ENCODE measurements at regions not wholly inside any gene's neighbourhood (a gene's known extent, or its start where the extent isn't known, plus 50 kb on each side); places are given as distances from the start of the nearest gene placed in this dataset.

DNA sequence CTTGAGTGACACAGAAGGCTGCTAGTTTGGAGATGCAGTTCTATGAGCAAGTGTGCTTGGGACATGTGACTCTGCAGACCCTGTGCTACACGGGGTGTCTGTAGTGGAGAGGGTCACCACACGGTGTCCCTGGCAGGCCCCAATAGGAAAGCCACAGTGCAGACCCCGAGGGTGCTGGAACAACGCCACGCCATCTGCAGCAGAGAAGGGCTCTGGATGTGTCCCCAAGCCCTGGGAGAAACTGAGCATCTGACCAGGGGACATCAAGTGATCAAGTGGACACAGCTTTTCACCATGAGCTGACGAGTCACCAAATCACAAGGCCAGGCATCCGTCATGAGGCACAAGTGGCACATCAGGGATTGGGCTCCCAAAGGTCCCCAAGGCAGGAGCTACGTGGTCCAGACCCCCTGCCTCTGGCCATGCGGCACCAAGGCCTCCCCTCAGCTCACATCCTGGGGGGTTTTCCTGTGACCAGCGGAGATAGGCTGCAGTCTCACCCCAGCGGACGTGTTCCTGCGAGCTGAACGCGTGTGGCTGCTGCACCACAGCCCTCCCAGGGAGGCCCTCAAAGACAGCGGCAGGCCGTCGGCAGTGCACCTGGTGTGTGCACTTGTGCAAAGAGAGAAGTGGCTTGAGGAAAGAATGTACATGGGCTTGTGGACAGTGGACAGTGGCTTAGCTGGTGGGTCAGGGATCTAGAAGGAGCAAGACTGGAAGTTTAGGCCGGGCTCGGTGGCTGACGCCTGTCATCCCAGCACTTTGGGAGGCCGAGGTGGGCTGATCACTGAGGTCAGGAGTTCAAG, 96.7 kb downstream of the RPS6KA4 start:
- peak in 1 of 2 donors; percentile 70 for DNase-seq
- 90 to 91% methylated on average over 22 of the region's 22 CpGs for WGBS, 2 donors
- H3K9me3 ChIP-seq (ENCODE audit: control insufficient read depth, low read length): no peaks in the 10 kb centered on the region
- ATAC-seq (ENCODE audit: low FRiP score): no peak
- H3K27me3 ChIP-seq (ENCODE audit: control insufficient read depth in 1 of 2, insufficient read depth in 2 of 2, low read length in 1 of 2): no peaks in the 10 kb centered on the region
- H3K36me3 ChIP-seq (ENCODE audit: control insufficient read depth in 1 of 2, insufficient read depth in 2 of 2, low read length in 1 of 2): no peaks in the 10 kb centered on the region
- no peak overlapping the region for H3K27ac ChIP-seq (ENCODE audit: low read depth in 1 of 2, low read length in 2 of 2)
- H3K4me3 ChIP-seq (ENCODE audit: low read length in 2 of 2): no peak overlapping the region
- intact Hi-C loops (cut with DNase I): no loop called here
- no peaks in the 10 kb centered on the region for H3K4me1 ChIP-seq (ENCODE audit: control insufficient read depth in 1 of 2, insufficient read depth in 2 of 2, low read length in 2 of 2)

DNA sequence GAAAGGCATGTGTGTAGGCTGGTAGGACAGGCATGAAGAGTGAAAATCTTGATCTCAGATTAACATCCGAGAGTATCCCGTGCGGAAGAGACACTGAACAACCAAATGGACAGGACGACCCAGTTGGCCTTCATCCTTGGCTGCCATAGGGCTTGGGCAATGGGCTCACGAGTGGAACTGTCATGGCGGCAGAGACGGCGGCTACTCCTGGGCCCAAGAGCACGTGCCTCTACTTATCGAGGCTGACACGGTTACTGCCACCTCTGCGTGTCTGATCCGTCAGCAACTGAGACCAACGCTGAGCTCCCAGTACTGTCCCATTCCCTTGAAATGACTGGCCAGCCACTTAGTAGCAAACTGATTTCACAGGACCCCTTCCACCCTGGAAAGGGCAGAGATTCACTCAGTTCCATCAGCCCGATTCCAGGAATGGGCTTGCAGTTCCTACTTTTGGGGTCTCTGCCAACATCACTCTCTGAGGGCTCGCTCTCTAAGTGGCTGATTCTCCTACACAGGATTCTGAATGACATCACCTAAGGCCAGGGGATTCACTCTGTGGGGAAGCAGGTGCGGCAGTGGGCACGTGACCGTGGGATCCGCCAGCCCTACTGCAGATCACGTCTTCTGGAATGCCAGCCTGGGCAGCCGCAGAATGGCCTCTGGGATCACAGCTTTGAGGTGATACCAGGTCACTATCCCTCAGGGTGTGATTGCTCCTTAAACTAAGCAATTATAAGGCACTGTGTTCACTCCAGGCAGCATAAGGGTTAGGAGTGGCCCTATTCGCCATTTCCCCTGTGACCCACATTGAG, 97.8 kb downstream of the RPS6KA4 start:
- Histone ChIP-seq H3K4me1 (ENCODE audit: control insufficient read depth in 1 of 2, insufficient read depth in 2 of 2, low read length in 2 of 2) (no peaks in the 10 kb centered on the region), H3K9me3 (ENCODE audit: control insufficient read depth, low read length) (no peaks in the 10 kb centered on the region), H3K36me3 (ENCODE audit: control insufficient read depth in 1 of 2, insufficient read depth in 2 of 2, low read length in 1 of 2) (no peaks in the 10 kb centered on the region), H3K4me3 (ENCODE audit: low read length in 2 of 2) (no peak overlapping the region), H3K27ac (ENCODE audit: low read depth in 1 of 2, low read length in 2 of 2) (no peak overlapping the region), H3K27me3 (ENCODE audit: control insufficient read depth in 1 of 2, insufficient read depth in 2 of 2, low read length in 1 of 2) (no peaks in the 10 kb centered on the region)
- DNase-seq (peak in 1 of 2 donors; percentile 57), ATAC-seq (ENCODE audit: low FRiP score) (no peak)
- intact Hi-C loops (cut with DNase I): no loop called here
- WGBS, 2 donors: 94% methylated on average over 23 of the region's 23 CpGs

DNA sequence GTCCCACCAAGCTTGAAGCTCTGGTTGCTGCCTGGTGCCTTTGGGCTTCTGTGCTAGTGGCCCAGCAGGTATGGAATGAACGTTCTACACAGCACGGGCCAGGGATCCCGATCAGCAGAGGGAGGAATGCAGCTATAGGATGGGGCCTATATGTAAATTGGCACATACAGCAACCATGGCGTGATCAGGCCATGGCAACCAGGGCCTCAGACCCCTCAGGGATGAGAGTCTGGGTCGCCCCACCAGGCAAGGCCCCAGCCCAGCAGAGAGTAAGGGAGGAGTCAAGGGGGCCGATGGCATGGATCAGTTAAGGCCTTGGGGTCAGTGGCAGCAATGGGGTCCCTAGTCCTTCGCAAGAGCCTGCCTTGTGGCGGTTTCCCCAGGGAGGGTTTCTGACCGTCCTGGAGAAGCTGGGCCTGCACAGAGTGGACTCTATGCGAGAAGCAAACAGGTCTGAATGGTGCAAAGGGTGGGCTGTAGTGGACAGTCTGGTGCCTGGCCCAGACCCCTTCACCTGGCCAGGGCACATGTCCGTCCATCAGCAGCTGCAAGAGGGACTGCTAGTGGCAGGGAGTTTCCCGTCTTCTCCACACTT, 98.2 kb upstream of the SLC22A11 start:
- no peaks in the 10 kb centered on the region for H3K36me3 ChIP-seq (ENCODE audit: control insufficient read depth in 1 of 2, insufficient read depth in 2 of 2, low read length in 1 of 2)
- WGBS, 2 donors: 89 to 90% methylated on average over 12 of the region's 12 CpGs
- H3K4me3 ChIP-seq (ENCODE audit: low read length in 2 of 2): no peak overlapping the region
- intact Hi-C loops (cut with DNase I): no loop called here
- DNase-seq: peak in 1 of 2 donors; percentile 55
- no peaks in the 10 kb centered on the region for H3K4me1 ChIP-seq (ENCODE audit: control insufficient read depth in 1 of 2, insufficient read depth in 2 of 2, low read length in 2 of 2)
- no peaks in the 10 kb centered on the region for H3K9me3 ChIP-seq (ENCODE audit: control insufficient read depth, low read length)
- no peak overlapping the region for H3K27ac ChIP-seq (ENCODE audit: low read depth in 1 of 2, low read length in 2 of 2)
- ATAC-seq (ENCODE audit: low FRiP score): no peak
- H3K27me3 ChIP-seq (ENCODE audit: control insufficient read depth in 1 of 2, insufficient read depth in 2 of 2, low read length in 1 of 2): no peaks in the 10 kb centered on the region

DNA sequence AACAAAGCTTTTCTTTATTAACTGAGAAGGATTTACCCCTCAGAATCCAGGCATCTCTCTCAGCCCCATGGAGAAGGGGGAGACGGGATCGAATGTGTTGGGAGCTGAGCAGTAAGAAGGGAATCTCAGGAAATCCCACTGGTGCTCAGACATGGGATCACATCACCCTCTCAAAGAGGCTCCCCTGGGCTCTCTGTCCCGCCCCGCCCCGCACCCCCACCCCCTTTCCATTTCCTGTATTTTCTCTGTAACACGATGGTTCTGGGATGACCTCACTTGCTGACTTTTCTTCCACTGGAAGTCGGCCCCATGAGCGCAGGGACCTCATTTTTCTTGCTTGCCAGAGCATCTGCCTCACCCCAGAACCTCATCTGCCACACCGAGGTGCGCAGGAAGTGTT, 96.7 kb upstream of the SLC22A11 start:
- no peak overlapping the region for H3K4me3 ChIP-seq (ENCODE audit: low read length in 2 of 2)
- ATAC-seq (ENCODE audit: low FRiP score): no peak
- peak in 1 of 2 donors; percentile 32 for DNase-seq
- H3K27me3 ChIP-seq (ENCODE audit: control insufficient read depth in 1 of 2, insufficient read depth in 2 of 2, low read length in 1 of 2): no peaks in the 10 kb centered on the region
- no peaks in the 10 kb centered on the region for H3K9me3 ChIP-seq (ENCODE audit: control insufficient read depth, low read length)
- WGBS, 2 donors: 27 to 29% methylated on average over 10 of the region's 10 CpGs
- no peak overlapping the region for H3K27ac ChIP-seq (ENCODE audit: low read depth in 1 of 2, low read length in 2 of 2)
- intact Hi-C loops (cut with DNase I): no loop called here
- H3K36me3 ChIP-seq (ENCODE audit: control insufficient read depth in 1 of 2, insufficient read depth in 2 of 2, low read length in 1 of 2): no peaks in the 10 kb centered on the region
- H3K4me1 ChIP-seq (ENCODE audit: control insufficient read depth in 1 of 2, insufficient read depth in 2 of 2, low read length in 2 of 2): no peaks in the 10 kb centered on the region

DNA sequence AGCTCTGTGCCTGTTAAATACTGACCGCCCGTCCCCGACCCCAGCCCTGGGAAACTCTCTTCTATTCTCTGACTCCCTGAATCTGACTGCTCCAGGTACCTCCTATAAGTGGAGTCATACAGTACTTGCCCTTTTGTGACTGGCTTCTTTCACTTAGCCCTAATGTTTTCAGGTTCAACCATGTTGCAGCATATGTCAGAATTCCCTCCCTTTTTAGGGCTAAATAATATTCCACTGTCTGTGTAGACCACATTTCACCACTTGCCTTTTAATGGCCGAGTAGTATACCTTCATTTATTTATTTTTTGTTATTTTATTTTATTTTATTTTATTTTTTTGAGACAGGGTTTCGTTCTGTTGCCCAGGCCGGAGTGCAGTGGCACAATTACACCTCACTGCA, 96.1 kb upstream of the SLC22A11 start:
- H3K27ac ChIP-seq (ENCODE audit: low read depth in 1 of 2, low read length in 2 of 2): no peak overlapping the region
- peak in 1 of 2 donors; percentile 46 for DNase-seq
- no peak for ATAC-seq (ENCODE audit: low FRiP score)
- 96 to 97% methylated on average over 6 of the region's 6 CpGs for WGBS, 2 donors
- intact Hi-C loops (cut with DNase I): no loop called here
- H3K36me3 ChIP-seq (ENCODE audit: control insufficient read depth in 1 of 2, insufficient read depth in 2 of 2, low read length in 1 of 2): no peaks in the 10 kb centered on the region
- H3K9me3 ChIP-seq (ENCODE audit: control insufficient read depth, low read length): no peaks in the 10 kb centered on the region
- no peaks in the 10 kb centered on the region for H3K4me1 ChIP-seq (ENCODE audit: control insufficient read depth in 1 of 2, insufficient read depth in 2 of 2, low read length in 2 of 2)
- no peak overlapping the region for H3K4me3 ChIP-seq (ENCODE audit: low read length in 2 of 2)
- H3K27me3 ChIP-seq (ENCODE audit: control insufficient read depth in 1 of 2, insufficient read depth in 2 of 2, low read length in 1 of 2): no peaks in the 10 kb centered on the region

DNA sequence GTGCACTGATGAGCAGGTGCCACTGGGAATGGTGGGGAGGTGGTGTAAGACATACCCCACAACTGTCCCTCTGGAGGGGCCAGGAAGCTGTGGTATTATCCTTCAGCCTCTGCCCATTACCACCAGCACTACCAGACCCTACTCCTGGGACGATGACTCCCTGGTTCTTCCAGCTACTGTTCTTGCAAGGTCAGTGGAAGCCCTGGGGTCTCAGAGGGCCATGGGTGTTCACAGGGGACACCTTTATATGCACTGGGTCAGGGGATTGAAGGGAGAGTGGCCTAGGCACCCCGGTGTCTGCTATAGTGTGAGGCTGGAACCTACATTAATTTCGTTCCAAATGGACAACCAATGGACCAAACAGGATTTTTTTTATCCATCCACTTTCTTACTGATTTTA, 94.7 kb upstream of the SLC22A11 start:
- WGBS, 2 donors: 89 to 91% methylated on average over 3 of the region's 3 CpGs
- H3K36me3 ChIP-seq (ENCODE audit: control insufficient read depth in 1 of 2, insufficient read depth in 2 of 2, low read length in 1 of 2): no peaks in the 10 kb centered on the region
- no peaks in the 10 kb centered on the region for H3K4me1 ChIP-seq (ENCODE audit: control insufficient read depth in 1 of 2, insufficient read depth in 2 of 2, low read length in 2 of 2)
- H3K27me3 ChIP-seq (ENCODE audit: control insufficient read depth in 1 of 2, insufficient read depth in 2 of 2, low read length in 1 of 2): no peaks in the 10 kb centered on the region
- ATAC-seq (ENCODE audit: low FRiP score) (no peak), DNase-seq (no peak)
- intact Hi-C loops (cut with DNase I): no loop called here
- H3K4me3 ChIP-seq (ENCODE audit: low read length in 2 of 2): no peak overlapping the region
- H3K9me3 ChIP-seq (ENCODE audit: control insufficient read depth, low read length): no peaks in the 10 kb centered on the region
- no peak overlapping the region for H3K27ac ChIP-seq (ENCODE audit: low read depth in 1 of 2, low read length in 2 of 2)

DNA sequence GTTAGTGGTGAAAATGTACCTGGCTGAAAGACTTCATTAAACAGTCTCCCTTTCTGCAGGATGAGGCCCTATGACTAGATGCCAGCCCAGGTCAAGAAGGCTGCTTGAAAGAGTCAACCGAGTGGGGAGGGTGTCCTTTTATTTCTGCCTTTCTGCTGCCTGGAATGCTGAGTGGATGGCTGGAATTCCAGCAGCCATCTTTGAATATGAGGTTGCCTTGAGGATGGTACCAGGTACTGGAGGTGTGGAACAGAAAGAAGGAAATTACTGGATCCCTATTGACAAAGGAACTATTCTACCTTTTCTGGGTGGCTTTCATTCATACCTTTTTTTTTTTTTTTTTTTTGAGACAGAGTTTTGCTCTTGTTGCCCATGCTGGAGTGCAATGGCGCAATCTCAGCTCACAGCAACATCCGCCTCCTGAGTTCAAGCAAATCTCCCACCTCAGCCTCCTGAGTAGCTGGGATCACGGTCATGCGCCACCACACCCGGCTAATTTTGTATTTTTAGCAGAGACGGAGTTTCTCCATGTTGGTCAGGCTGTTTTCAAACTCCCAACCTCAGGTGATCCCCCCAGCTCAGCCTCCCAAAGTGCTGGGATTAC, 89.5 kb upstream of the SLC22A11 start:
- intact Hi-C loops (cut with DNase I): no loop called here
- ATAC-seq (ENCODE audit: low FRiP score): no peak
- Histone ChIP-seq H3K27me3 (ENCODE audit: control insufficient read depth in 1 of 2, insufficient read depth in 2 of 2, low read length in 1 of 2) (no peaks in the 10 kb centered on the region), H3K36me3 (ENCODE audit: control insufficient read depth in 1 of 2, insufficient read depth in 2 of 2, low read length in 1 of 2) (no peaks in the 10 kb centered on the region), H3K9me3 (ENCODE audit: control insufficient read depth, low read length) (no peaks in the 10 kb centered on the region), H3K4me3 (ENCODE audit: low read length in 2 of 2) (no peak overlapping the region), H3K27ac (ENCODE audit: low read depth in 1 of 2, low read length in 2 of 2) (no peak overlapping the region), H3K4me1 (ENCODE audit: control insufficient read depth in 1 of 2, insufficient read depth in 2 of 2, low read length in 2 of 2) (no peaks in the 10 kb centered on the region)
- DNase-seq: no peak
- 92 to 96% methylated on average over 7 of the region's 7 CpGs for WGBS, 2 donors

DNA sequence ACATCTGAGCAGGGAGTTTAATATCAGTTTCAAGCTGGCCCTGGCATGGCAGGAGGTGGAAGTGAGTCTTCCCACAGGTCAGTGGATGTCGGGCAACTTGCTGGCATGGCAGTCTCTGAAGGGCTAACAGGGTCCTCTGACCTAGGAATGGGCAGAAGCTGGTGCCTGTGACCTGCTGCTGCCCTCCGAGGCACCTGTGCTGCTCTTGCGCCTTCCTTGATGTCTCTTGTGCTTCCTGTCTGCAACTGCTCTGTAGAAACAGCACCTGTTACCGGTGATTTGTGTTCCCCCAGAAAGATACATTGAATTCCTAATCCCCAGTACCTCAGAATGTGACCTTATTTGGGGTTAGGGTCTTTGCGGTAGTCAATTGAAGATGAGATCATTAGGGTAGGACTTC, 86.5 kb upstream of the SLC22A11 start:
- no peaks in the 10 kb centered on the region for H3K27me3 ChIP-seq (ENCODE audit: control insufficient read depth in 1 of 2, insufficient read depth in 2 of 2, low read length in 1 of 2)
- H3K36me3 ChIP-seq (ENCODE audit: control insufficient read depth in 1 of 2, insufficient read depth in 2 of 2, low read length in 1 of 2): no peaks in the 10 kb centered on the region
- 73 to 74% methylated on average over 5 of the region's 5 CpGs for WGBS, 2 donors
- no peak overlapping the region for H3K4me3 ChIP-seq (ENCODE audit: low read length in 2 of 2)
- H3K9me3 ChIP-seq (ENCODE audit: control insufficient read depth, low read length): no peaks in the 10 kb centered on the region
- H3K27ac ChIP-seq (ENCODE audit: low read depth in 1 of 2, low read length in 2 of 2): no peak overlapping the region
- DNase-seq: no peak
- no peak for ATAC-seq (ENCODE audit: low FRiP score)
- intact Hi-C loops (cut with DNase I): no loop called here
- no peaks in the 10 kb centered on the region for H3K4me1 ChIP-seq (ENCODE audit: control insufficient read depth in 1 of 2, insufficient read depth in 2 of 2, low read length in 2 of 2)
